Liver (tissue), 8 donors: ENCODE measurements at regions not wholly inside any gene's neighbourhood (a gene's known extent, or its start where the extent isn't known, plus 50 kb on each side); places are given as distances from the start of the nearest gene placed in this dataset.

Experiments used
- DNase-seq: peaks from one replicate; pipeline ENCODE4 v3.0.0-alpha.2; 2017; ENCODE audit warnings: low spot score
- H3K27ac ChIP-seq, 2 donors: one replicate each; pipeline ENCODE4 v1.7.0; 2013; ENCODE audit warnings: inconsistent platforms in 2 of 2, low read length in 2 of 2, control low read depth in 1 of 2, low read depth in 1 of 2, mild to moderate bottlenecking in 1 of 2
- H3K27me3 ChIP-seq, 4 donors: one replicate each; pipeline versions ENCODE4 v1.6.1 to v1.7.0; 2013; ENCODE audit warnings: low read length in 3 of 4, inconsistent platforms in 1 of 4, mild to moderate bottlenecking in 1 of 4, moderate library complexity in 1 of 4; ENCODE audit not compliant: control insufficient read depth in 4 of 4, insufficient read depth in 4 of 4
- H3K36me3 ChIP-seq, 4 donors: one replicate each; pipeline versions ENCODE4 v1.6.1 to v1.7.0; 2013; ENCODE audit warnings: low read length in 3 of 4, mild to moderate bottlenecking in 3 of 4, low read depth in 1 of 4, moderate library complexity in 1 of 4; ENCODE audit not compliant: control insufficient read depth in 4 of 4, insufficient read depth in 3 of 4
- H3K4me1 ChIP-seq, 4 donors: one replicate each; pipeline versions ENCODE4 v1.6.1 to v1.7.0; 2013; ENCODE audit warnings: low read length in 3 of 4, mild to moderate bottlenecking in 3 of 4, moderate library complexity in 1 of 4; ENCODE audit not compliant: control insufficient read depth in 4 of 4, insufficient read depth in 4 of 4
- H3K4me3 ChIP-seq, 3 donors: one replicate each; pipeline versions ENCODE4 v1.6.1 to v1.7.0; 2013; ENCODE audit warnings: low read length in 3 of 3, control low read depth in 1 of 3, low read depth in 1 of 3, mild to moderate bottlenecking in 1 of 3
- H3K9ac ChIP-seq, 2 donors: one replicate each; pipeline ENCODE4 v1.7.0; 2013; ENCODE audit warnings: low read length in 2 of 2, mild to moderate bottlenecking in 2 of 2, moderate library complexity in 2 of 2, control low read depth in 1 of 2, low read depth in 1 of 2
- H3K9me3 ChIP-seq, 4 donors: one replicate each; pipeline versions ENCODE4 v1.6.1 to v1.7.0; 2013; ENCODE audit warnings: low read length in 3 of 4; ENCODE audit not compliant: control insufficient read depth in 4 of 4
- CTCF ChIP-seq: fragments of 150-350 bp; IDR thresholded peaks from 2 replicates; pipeline ENCODE4 v1.5.1; 2017; ENCODE audit warnings: improper control_type of control experiment, low read depth, low read length; ENCODE audit not compliant: missing input control
- EGR1 ChIP-seq, 2 donors: IDR thresholded peaks; 2 replicates each; pipeline ENCODE4 v1.6.1; 2016 to 2018; ENCODE audit warnings: antibody characterized with exemption in 2 of 2, low read depth in 2 of 2
- FOXA2 ChIP-seq: IDR thresholded peaks from 2 replicates; pipeline ENCODE4 v1.6.1; 2016; ENCODE audit warnings: antibody characterized with exemption
- GABPA ChIP-seq, 2 donors: IDR thresholded peaks in 1 of 2; conservative IDR thresholded peaks in 1 of 2; 2 replicates each; pipeline ENCODE4 v1.6.1; 2016; ENCODE audit warnings: antibody characterized with exemption in 2 of 2, mild to moderate bottlenecking in 1 of 2, moderate library complexity in 1 of 2
- HNF4G ChIP-seq: IDR thresholded peaks from 2 replicates; pipeline ENCODE4 v1.6.1; 2016; ENCODE audit warnings: antibody characterized with exemption
- JUND ChIP-seq, 2 donors: IDR thresholded peaks; 2 replicates each; pipeline ENCODE4 v1.6.1; 2016; ENCODE audit warnings: antibody characterized with exemption in 2 of 2
- NR2F2 ChIP-seq: IDR thresholded peaks from 2 replicates; pipeline ENCODE4 v1.6.1; 2016; ENCODE audit warnings: antibody characterized with exemption
- RAD21 ChIP-seq, 2 donors: IDR thresholded peaks; 2 replicates each; pipeline ENCODE4 v1.6.1; 2016; ENCODE audit warnings: antibody characterized with exemption in 2 of 2, mild to moderate bottlenecking in 2 of 2
- REST ChIP-seq: IDR thresholded peaks from 2 replicates; pipeline ENCODE4 v1.6.1; 2016; ENCODE audit warnings: antibody characterized with exemption, mild to moderate bottlenecking
- RXRA ChIP-seq, 2 donors: IDR thresholded peaks; 2 replicates each; pipeline ENCODE4 v1.6.1; 2017 to 2018; ENCODE audit warnings: antibody characterized with exemption in 2 of 2, mild to moderate bottlenecking in 1 of 2
- SP1 ChIP-seq: IDR thresholded peaks from 2 replicates; pipeline ENCODE4 v1.6.1; 2018; ENCODE audit warnings: antibody characterized with exemption, mild to moderate bottlenecking
- YY1 ChIP-seq: IDR thresholded peaks from 2 replicates; pipeline ENCODE4 v1.6.1; 2016; ENCODE audit warnings: antibody characterized with exemption, mild to moderate bottlenecking
- WGBS: extraction: QIAGEN DNeasy Blood & Tissue Kit; methylation state at CpG from one replicate; pipeline ENCODE4 v1.1.7; 2013; 5-methylcytosine and 5-hydroxymethylcytosine counted together
- TF ChIP-seq, protein P1 (sequence below): IDR thresholded peaks from 2 replicates; pipeline ENCODE4 v1.6.1; 2016; ENCODE audit warnings: antibody characterized with exemption
- TF ChIP-seq, protein P2 (sequence below): IDR thresholded peaks from 2 replicates; pipeline ENCODE4 v1.6.1; 2016; ENCODE audit warnings: antibody characterized with exemption
- TF ChIP-seq, protein P3 (sequence below): IDR thresholded peaks from 2 replicates; pipeline ENCODE4 v1.6.1; 2016; ENCODE audit warnings: antibody characterized with exemption
- donor health status: healthy.
- donor health status: healthy.
- donor health status: healthy.
- donor health status: healthy.
- donor health status: healthy.

- TF ChIP-seq, protein P1, sequence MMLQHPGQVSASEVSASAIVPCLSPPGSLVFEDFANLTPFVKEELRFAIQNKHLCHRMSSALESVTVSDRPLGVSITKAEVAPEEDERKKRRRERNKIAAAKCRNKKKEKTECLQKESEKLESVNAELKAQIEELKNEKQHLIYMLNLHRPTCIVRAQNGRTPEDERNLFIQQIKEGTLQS: no peak
- no peak for TF ChIP-seq CTCF
- no peak for TF ChIP-seq GABPA (IDR thresholded peaks at IDR 0.05 in 1 of 2, conservative IDR thresholded peaks at IDR 0.05 in 1 of 2)
Observed at GRCh38 chr10:125535559-125535958, 147.4 kb downstream of the TEX36 start (continued).

DNA sequence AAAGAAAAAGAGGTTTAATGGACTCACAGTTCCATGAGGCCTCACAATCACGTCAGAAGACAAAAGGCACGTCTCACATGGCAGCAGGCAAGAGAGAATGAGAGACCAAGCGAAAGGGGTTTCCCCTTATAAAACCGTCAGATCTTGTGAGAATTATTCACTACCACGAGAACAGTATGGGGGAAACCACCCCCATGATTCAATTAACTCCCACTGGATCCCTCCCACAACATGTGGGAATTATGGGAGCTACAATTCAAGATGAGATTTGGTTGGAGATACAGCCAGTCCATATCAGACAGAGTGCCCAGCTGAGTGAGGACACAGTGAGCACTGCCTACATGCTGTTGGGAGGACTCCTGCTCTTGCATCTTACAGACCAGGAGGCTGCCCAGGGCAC, 148.4 kb downstream of the TEX36 start:
- no peak for TF ChIP-seq CTCF
- TF ChIP-seq, protein P2, sequence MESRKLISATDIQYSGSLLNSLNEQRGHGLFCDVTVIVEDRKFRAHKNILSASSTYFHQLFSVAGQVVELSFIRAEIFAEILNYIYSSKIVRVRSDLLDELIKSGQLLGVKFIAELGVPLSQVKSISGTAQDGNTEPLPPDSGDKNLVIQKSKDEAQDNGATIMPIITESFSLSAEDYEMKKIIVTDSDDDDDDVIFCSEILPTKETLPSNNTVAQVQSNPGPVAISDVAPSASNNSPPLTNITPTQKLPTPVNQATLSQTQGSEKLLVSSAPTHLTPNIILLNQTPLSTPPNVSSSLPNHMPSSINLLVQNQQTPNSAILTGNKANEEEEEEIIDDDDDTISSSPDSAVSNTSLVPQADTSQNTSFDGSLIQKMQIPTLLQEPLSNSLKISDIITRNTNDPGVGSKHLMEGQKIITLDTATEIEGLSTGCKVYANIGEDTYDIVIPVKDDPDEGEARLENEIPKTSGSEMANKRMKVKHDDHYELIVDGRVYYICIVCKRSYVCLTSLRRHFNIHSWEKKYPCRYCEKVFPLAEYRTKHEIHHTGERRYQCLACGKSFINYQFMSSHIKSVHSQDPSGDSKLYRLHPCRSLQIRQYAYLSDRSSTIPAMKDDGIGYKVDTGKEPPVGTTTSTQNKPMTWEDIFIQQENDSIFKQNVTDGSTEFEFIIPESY: no peak
- Histone ChIP-seq H3K27me3 (no peaks in the 10 kb centered on the region), H3K9me3 (no peaks in the 10 kb centered on the region), H3K4me1 (no peaks in the 10 kb centered on the region), H3K27ac (no peak overlapping the region), H3K4me3 (no peak overlapping the region), H3K36me3 (no peaks in the 10 kb centered on the region), H3K9ac (no peak overlapping the region)
- WGBS: 55% methylated on average over 5 of the region's 5 CpGs
- no peak for DNase-seq

DNA sequence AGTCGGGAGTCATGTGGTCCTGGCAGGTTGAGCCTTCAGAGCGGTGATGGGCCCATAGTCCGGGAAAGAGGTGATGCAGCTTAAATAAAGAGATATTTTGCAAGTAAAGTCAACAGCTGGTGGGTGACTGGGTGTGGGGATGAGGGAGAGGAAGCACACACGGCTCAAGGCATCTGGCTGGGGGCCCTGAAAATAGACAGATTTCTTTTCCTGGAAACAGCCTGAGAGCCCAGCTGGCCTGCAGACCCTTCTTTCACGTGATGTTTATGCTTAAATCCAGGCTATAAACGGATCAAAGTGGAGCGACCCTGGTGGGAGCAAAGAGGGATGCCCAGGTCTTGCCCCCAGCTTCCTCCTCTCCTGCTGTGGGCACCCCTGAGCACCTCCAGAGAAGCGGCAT, 149.1 kb downstream of the TEX36 start:
- no peaks in the 10 kb centered on the region for H3K4me1 ChIP-seq
- H3K36me3 ChIP-seq: no peaks in the 10 kb centered on the region
- no peaks in the 10 kb centered on the region for H3K9me3 ChIP-seq
- H3K27ac ChIP-seq: no peak overlapping the region
- no peaks in the 10 kb centered on the region for H3K27me3 ChIP-seq
- H3K4me3 ChIP-seq: no peak overlapping the region
- no peak overlapping the region for H3K9ac ChIP-seq
- no peak for DNase-seq
- WGBS: 68% methylated on average over 8 of the region's 8 CpGs
- TF ChIP-seq NR2F2 (no peak), JUND (IDR thresholded peaks at IDR 0.05) (no peak), RAD21 (IDR thresholded peaks at IDR 0.05) (no peak), REST (no peak), HNF4G (no peak), YY1 (no peak), CTCF (no peak), RXRA (IDR thresholded peaks at IDR 0.05) (no peak), SP1 (no peak), FOXA2 (no peak), EGR1 (IDR thresholded peaks at IDR 0.05; ENCODE audit: low read depth in 2 of 2) (no peak)
- TF ChIP-seq, protein P3, sequence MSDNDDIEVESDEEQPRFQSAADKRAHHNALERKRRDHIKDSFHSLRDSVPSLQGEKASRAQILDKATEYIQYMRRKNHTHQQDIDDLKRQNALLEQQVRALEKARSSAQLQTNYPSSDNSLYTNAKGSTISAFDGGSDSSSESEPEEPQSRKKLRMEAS: no peak
